Hepatocyte (in vitro differentiated cells): ENCODE measurements at regions not wholly inside any gene's neighbourhood (a gene's known extent, or its start where the extent isn't known, plus 50 kb on each side); places are given as distances from the start of the nearest gene placed in this dataset.

ENCODE experiments used
- DNase-seq: peaks from one replicate; pipeline ENCODE4 v3.0.0-alpha.2; 2016; ENCODE audit warnings: low spot score
- H2AFZ ChIP-seq: fragments of 200-600 bp; sonication (generic); 2 replicates; pipeline ENCODE4 v1.6.0; 2016; ENCODE audit warnings: antibody characterized with exemption, mild to moderate bottlenecking
- H3K27ac ChIP-seq: fragments of 200-600 bp; sonication (generic); 2 replicates; pipeline ENCODE4 v1.5.1; 2016; ENCODE audit warnings: mild to moderate bottlenecking
- H3K27me3 ChIP-seq: fragments of 200-600 bp; sonication (generic); 2 replicates; pipeline ENCODE4 v1.6.1; 2016
- H3K36me3 ChIP-seq: fragments of 200-600 bp; sonication (generic); replicated peaks from 2 replicates; pipeline ENCODE4 v1.5.1; 2016; ENCODE audit warnings: low read depth; ENCODE audit not compliant: insufficient read depth
- H3K4me1 ChIP-seq: fragments of 200-600 bp; sonication (generic); 2 replicates; pipeline ENCODE4 v1.5.1; 2016; ENCODE audit warnings: mild to moderate bottlenecking, moderate library complexity; ENCODE audit not compliant: insufficient read depth
- H3K4me2 ChIP-seq: fragments of 200-600 bp; sonication (generic); 2 replicates; pipeline ENCODE4 v1.6.0; 2016
- H3K4me3 ChIP-seq: fragments of 200-600 bp; sonication (generic); 2 replicates; pipeline ENCODE4 v1.5.1; 2016; ENCODE audit warnings: mild to moderate bottlenecking
- H3K79me2 ChIP-seq: fragments of 200-600 bp; sonication (generic); 2 replicates; pipeline ENCODE4 v1.6.0; 2017; ENCODE audit warnings: mild to moderate bottlenecking
- H3K9me2 ChIP-seq: fragments of 200-600 bp; sonication (generic); replicated peaks from 2 replicates; pipeline ENCODE4 v1.6.0; 2017; ENCODE audit warnings: mild to moderate bottlenecking; ENCODE audit not compliant: insufficient read depth
- H3K9me3 ChIP-seq: fragments of 200-600 bp; sonication (generic); 2 replicates; pipeline ENCODE4 v1.5.1; 2016; ENCODE audit warnings: low read depth, mild to moderate bottlenecking
- H4K20me1 ChIP-seq: fragments of 200-600 bp; sonication (generic); 2 replicates; pipeline ENCODE4 v1.6.0; 2016; ENCODE audit warnings: mild to moderate bottlenecking; ENCODE audit not compliant: insufficient read depth, poor library complexity, severe bottlenecking
- CTCF ChIP-seq: fragments of 200-600 bp; sonication (generic); IDR thresholded peaks from 2 replicates; pipeline ENCODE4 v1.5.1; 2016; ENCODE audit warnings: antibody characterized with exemption, mild to moderate bottlenecking; ENCODE audit not compliant: poor library complexity
- EZH2 ChIP-seq: fragments of 200-600 bp; sonication (generic); IDR thresholded peaks from 2 replicates; pipeline ENCODE4 v1.6.1; 2016; ENCODE audit warnings: antibody characterized with exemption, mild to moderate bottlenecking, borderline replicate concordance
- EZH2phosphoT487 ChIP-seq: fragments of 200-600 bp; sonication (generic); IDR thresholded peaks from one replicate; pipeline ENCODE4 v1.6.1; 2018; ENCODE audit warnings: antibody characterized with exemption, mild to moderate bottlenecking, low read depth, moderate library complexity; ENCODE audit not compliant: unreplicated experiment, severe bottlenecking
- WGBS: methylation state at CpG from one replicate; pipeline ENCODE4 v1.1.6; 2016; ENCODE audit warnings: low lambda C conversion rate; ENCODE audit errors: missing lambda C conversion rate; 5-methylcytosine and 5-hydroxymethylcytosine counted together

- no peaks in the 10 kb centered on the region for H3K79me2 ChIP-seq
- WGBS: 88% methylated on average over 9 of the region's 9 CpGs
- no peaks in the 10 kb centered on the region for H3K9me3 ChIP-seq
- H4K20me1 ChIP-seq: no peaks in the 10 kb centered on the region
- H3K4me2 ChIP-seq: no peak overlapping the region
- H3K27me3 ChIP-seq: no peaks in the 10 kb centered on the region
- no peak overlapping the region for H3K27ac ChIP-seq
- H3K4me3 ChIP-seq: no peak overlapping the region
- no peak for TF ChIP-seq EZH2phosphoT487
- TF ChIP-seq EZH2: no peak
- TF ChIP-seq CTCF: no peak
- no peak for DNase-seq
- no peaks in the 10 kb centered on the region for H3K9me2 ChIP-seq
- no peaks in the 10 kb centered on the region for H3K4me1 ChIP-seq
- H3K36me3 ChIP-seq: no peaks in the 10 kb centered on the region
- H2AFZ ChIP-seq: no peak overlapping the region
Observed at GRCh38 chr2:144707736-144708326, 187.9 kb upstream of the ZEB2 start.

GRCh38 chr2:144706647-144707046 lies 186.7 kb upstream of the ZEB2 start:
- H3K27me3 ChIP-seq: no peaks in the 10 kb centered on the region
- TF ChIP-seq CTCF (no peak), EZH2phosphoT487 (no peak), EZH2 (no peak)
- H3K4me1 ChIP-seq: no peaks in the 10 kb centered on the region
- WGBS: 97% methylated on average over 4 of the region's 4 CpGs
- DNase-seq: no peak
- no peaks in the 10 kb centered on the region for H3K79me2 ChIP-seq
- H3K36me3 ChIP-seq: no peaks in the 10 kb centered on the region
- no peaks in the 10 kb centered on the region for H3K9me2 ChIP-seq
- H3K4me2 ChIP-seq: no peak overlapping the region
- no peak overlapping the region for H3K27ac ChIP-seq
- H3K4me3 ChIP-seq: no peak overlapping the region
- no peaks in the 10 kb centered on the region for H4K20me1 ChIP-seq
- H3K9me3 ChIP-seq: no peaks in the 10 kb centered on the region
- H2AFZ ChIP-seq: no peak overlapping the region

- DNase-seq: no peak
- Histone ChIP-seq H3K27me3 (no peaks in the 10 kb centered on the region), H3K9me3 (no peaks in the 10 kb centered on the region), H3K9me2 (no peaks in the 10 kb centered on the region), H4K20me1 (no peaks in the 10 kb centered on the region), H3K4me1 (no peaks in the 10 kb centered on the region), H2AFZ (no peak overlapping the region), H3K36me3 (no peaks in the 10 kb centered on the region), H3K4me3 (no peak overlapping the region), H3K79me2 (no peaks in the 10 kb centered on the region), H3K27ac (no peak overlapping the region), H3K4me2 (no peak overlapping the region)
- TF ChIP-seq CTCF (no peak), EZH2phosphoT487 (no peak), EZH2 (no peak)
- whole genome bisulfite sequencing: 93% methylated on average over 4 of the region's 4 CpGs
Observed at GRCh38 chr2:144705328-144706245, 185.7 kb upstream of the ZEB2 start.
